K562 (cell line): ENCODE measurements at regions not wholly inside any gene's neighbourhood (a gene's known extent, or its start where the extent isn't known, plus 50 kb on each side); places are given as distances from the start of the nearest gene placed in this dataset.

ENCODE experiments used
- ATAC-seq: fragments of 200-7000 bp; cut with Tn5 transposase; 3 replicates; pipeline ENCODE4 v1.9.1; 2020; ENCODE audit warnings: moderate library complexity
- BruUV-seq: library from RNA; stranded (reverse); fragments of 400-500 nt; replicated peaks from 2 replicates; lab custom pipeline; 2021; lab: Mats Ljungman, UMichigan
- CTCF ChIA-PET: fragments of 300-600 bp; formaldehyde crosslinking; extraction: SDS; loops from one replicate; lab custom pipeline; 2021; ENCODE audit warnings: low intra/inter-chr PET ratio; lab: Yijun Ruan, JAX
- POLR2A ChIA-PET: fragments of 300-600, 350-650 bp; sonication (Branson Sonifier 250); formaldehyde crosslinking; extraction: SDS; loops from one replicate; lab custom pipeline; 2021; ENCODE audit warnings: antibody characterized with exemption, inconsistent platforms; lab: Yijun Ruan, JAX
- DNase-seq, 4 experiments: peaks; one replicate each; pipeline versions ENCODE4 v3.0.0 to v3.0.0-alpha.2; 2011 to 2018; ENCODE audit warnings: low spot score in 3 of 4, mixed read lengths in 3 of 4; ENCODE audit errors: extremely low read depth in 1 of 4
- FAIRE-seq: peaks from 2 replicates; lab custom pipeline; 2011; peaks lifted over from hg19 to GRCh38; lab: Jason Lieb, UNC
- H2AFZ ChIP-seq: 2 replicates; pipeline ENCODE4 v1.6.0; 2011; ENCODE audit warnings: low read depth, low read length, control low read depth, inconsistent platforms
- H3K27ac ChIP-seq: fragments of 200-600 bp; 3 replicates; pipeline ENCODE4 v1.8.0; 2011; ENCODE audit warnings: low read depth, mild to moderate bottlenecking, control low read depth, inconsistent platforms, low read length, moderate library complexity, mixed read lengths; ENCODE audit errors: extremely low read depth
- H3K27me3 ChIP-seq, 2 experiments: fragments of 300-600 bp in 1 of 2; 2 replicates in 1 of 2; 3 replicates in 1 of 2; pipeline versions ENCODE4 v1.6.0 to v1.8.0; 2011; ENCODE audit warnings: inconsistent platforms in 2 of 2, low read length in 2 of 2, mild to moderate bottlenecking in 1 of 2, mixed read lengths in 1 of 2, moderate library complexity in 1 of 2; ENCODE audit not compliant: control insufficient read depth in 2 of 2, insufficient read depth in 2 of 2
- H3K36me3 ChIP-seq: fragments of 300-600 bp; 3 replicates; pipeline ENCODE4 v1.8.0; 2011; ENCODE audit warnings: mild to moderate bottlenecking, low read length, inconsistent platforms; ENCODE audit not compliant: control insufficient read depth, insufficient read depth
- H3K4me1 ChIP-seq, 2 experiments: fragments of 200-600 bp in 1 of 2; replicated peaks in 1 of 2; 2 replicates in 1 of 2; 3 replicates in 1 of 2; pipeline versions ENCODE4 v1.5.1 to v1.8.0; 2011; ENCODE audit warnings: inconsistent platforms in 2 of 2, low read length in 2 of 2, mild to moderate bottlenecking in 1 of 2, mixed read lengths in 1 of 2, moderate library complexity in 1 of 2; ENCODE audit not compliant: control insufficient read depth in 2 of 2, insufficient read depth in 2 of 2
- H3K4me2 ChIP-seq: 2 replicates; pipeline ENCODE4 v1.6.1; 2011; ENCODE audit warnings: low read length, control low read depth, inconsistent platforms, mixed read lengths; ENCODE audit not compliant: insufficient read depth
- H3K4me3 ChIP-seq: fragments of 200-600 bp; sonication (generic), shearing (Covaris generic); 2 replicates; pipeline ENCODE4 v1.5.1; 2016; ENCODE audit warnings: control low read depth, inconsistent platforms
- H3K79me2 ChIP-seq: fragments of 200-600 bp; 3 replicates; pipeline ENCODE4 v1.8.0; 2011; ENCODE audit warnings: low read length, inconsistent platforms; ENCODE audit not compliant: control insufficient read depth, insufficient read depth
- H3K9ac ChIP-seq, 2 experiments: 2 replicates each; pipeline versions ENCODE4 v1.6.0 to v1.6.1; 2011; ENCODE audit warnings: low read depth in 2 of 2, low read length in 2 of 2, control low read depth in 1 of 2, inconsistent platforms in 1 of 2, mild to moderate bottlenecking in 1 of 2, mixed read lengths in 1 of 2; ENCODE audit not compliant: insufficient read depth in 1 of 2
- H3K9me1 ChIP-seq: one replicate; pipeline ENCODE4 v1.6.0; 2011; ENCODE audit warnings: inconsistent platforms, mild to moderate bottlenecking, low read length, moderate library complexity; ENCODE audit not compliant: control insufficient read depth, insufficient read depth
- H3K9me3 ChIP-seq: replicated peaks from 2 replicates; pipeline ENCODE4 v1.5.1; 2011; ENCODE audit warnings: low read depth, low read length, inconsistent platforms; ENCODE audit not compliant: control insufficient read depth, insufficient read depth
- H4K20me1 ChIP-seq: replicated peaks from 2 replicates; pipeline ENCODE4 v1.6.1; 2011; ENCODE audit warnings: low read length, inconsistent platforms, mixed read lengths; ENCODE audit not compliant: control insufficient read depth, insufficient read depth
- CBX2 ChIP-seq: fragments of 200-600 bp; sonication (generic); IDR thresholded peaks from one replicate; pipeline ENCODE4 v1.6.1; 2012; ENCODE audit warnings: mild to moderate bottlenecking, low read length, inconsistent platforms; ENCODE audit not compliant: insufficient read depth, poor library complexity, severe bottlenecking
- HDGF ChIP-seq: fragments of 450-650 bp; IDR thresholded peaks from 2 replicates; pipeline ENCODE4 v1.6.1; 2016
- MAZ ChIP-seq, 2 experiments: fragments of 450-650 bp in 1 of 2; sonication (generic) in 1 of 2; formaldehyde crosslinking; IDR thresholded peaks in 1 of 2; conservative IDR thresholded peaks in 1 of 2; 2 replicates each; pipeline versions ENCODE4 v1.4.0 to v1.5.0; 2020; ENCODE audit warnings: mild to moderate bottlenecking in 1 of 2, missing genetic modification reagents in 1 of 2
- MTA3 ChIP-seq: fragments of 450-650 bp; formaldehyde crosslinking; IDR thresholded peaks from 2 replicates; pipeline ENCODE4 v1.6.1; 2017; ENCODE audit warnings: mild to moderate bottlenecking, borderline replicate concordance
- MYBL2 ChIP-seq, 2 experiments: fragments of 450-650 bp in 1 of 2; sonication (generic) in 1 of 2; formaldehyde crosslinking in 1 of 2; IDR thresholded peaks; 2 replicates each; pipeline versions ENCODE4 v1.6.1 to v1.8.1; 2017 to 2022; ENCODE audit warnings: borderline replicate concordance in 1 of 2, inconsistent platforms in 1 of 2, low read depth in 1 of 2, mild to moderate bottlenecking in 1 of 2, missing genetic modification reagents in 1 of 2, moderate library complexity in 1 of 2
- SIX5 ChIP-seq, 2 experiments: IDR thresholded peaks; 2 replicates each; pipeline ENCODE4 v1.6.1; 2011; ENCODE audit warnings: low read length in 2 of 2, borderline replicate concordance in 1 of 2, low read depth in 1 of 2, mild to moderate bottlenecking in 1 of 2, moderate library complexity in 1 of 2; ENCODE audit not compliant: insufficient read depth in 1 of 2
- SREBF1 ChIP-seq: fragments of 150-350 bp; IDR thresholded peaks from 2 replicates; pipeline ENCODE4 v1.6.1; 2014; ENCODE audit warnings: antibody characterized with exemption, low read depth, low read length, borderline replicate concordance
- ZNF134 ChIP-seq: fragments of 250-450 bp; sonication (Bioruptor Pico); conservative IDR thresholded peaks from 2 replicates; pipeline ENCODE4 v1.4.0; 2020
- ZNF274 ChIP-seq: IDR thresholded peaks from 2 replicates; pipeline ENCODE4 v1.6.1; 2011; ENCODE audit warnings: low read depth, mild to moderate bottlenecking, low read length, moderate library complexity, borderline replicate concordance
- ZNF354B ChIP-seq: fragments of 250-450 bp; sonication (Bioruptor Pico); IDR thresholded peaks from 2 replicates; pipeline ENCODE4 v1.4.0; 2020
- WGBS: fragments of 100-300 bp; shearing (Covaris generic); methylation state at CpG from one replicate; pipeline ENCODE4 v1.1.6; 2016; ENCODE audit warnings: low coverage, mixed read lengths; ENCODE audit not compliant: insufficient coverage; ENCODE audit errors: missing lambda C conversion rate; 5-methylcytosine and 5-hydroxymethylcytosine counted together
- in situ Hi-C: fragments of 300-500 bp; cut with MboI; formaldehyde crosslinking; loops from 4 replicates; pipeline ENCODE4 v1.15.0; 2018; ENCODE audit warnings: inconsistent platforms, mixed read lengths
- intact Hi-C: fragments of 100-400 bp; cut with micrococcal nuclease; formaldehyde crosslinking; loops from 2 replicates; pipeline ENCODE4 v1.14.2; 2022
- TF ChIP-seq, protein P1 (sequence below): fragments of 250-450 bp; sonication (Bioruptor Pico); IDR thresholded peaks from 2 replicates; pipeline ENCODE4 v1.4.0; 2020; ENCODE audit warnings: borderline replicate concordance
- TF ChIP-seq, protein P2 (sequence below): IDR thresholded peaks from 2 replicates; pipeline ENCODE4 v1.6.1; 2011; ENCODE audit warnings: borderline replicate concordance, low read depth, mild to moderate bottlenecking, moderate library complexity, low read length; ENCODE audit not compliant: insufficient read depth, poor library complexity, severe bottlenecking
- TF ChIP-seq, protein P3 (sequence below): sonication (generic); formaldehyde crosslinking; IDR thresholded peaks from 2 replicates; pipeline ENCODE4 v1.9.0; 2022; ENCODE audit warnings: mild to moderate bottlenecking, missing genetic modification reagents
- TF ChIP-seq, protein P4 (sequence below): sonication (generic); formaldehyde crosslinking; IDR thresholded peaks from 2 replicates; pipeline ENCODE4 v1.8.0; 2022; ENCODE audit warnings: mild to moderate bottlenecking, missing genetic modification reagents
- TF ChIP-seq, protein P5 (sequence below): fragments of 250-450 bp; sonication (Bioruptor Pico); IDR thresholded peaks from 2 replicates; pipeline ENCODE4 v1.8.0; 2022; ENCODE audit warnings: moderate library complexity, mild to moderate bottlenecking, inconsistent platforms

DNA sequence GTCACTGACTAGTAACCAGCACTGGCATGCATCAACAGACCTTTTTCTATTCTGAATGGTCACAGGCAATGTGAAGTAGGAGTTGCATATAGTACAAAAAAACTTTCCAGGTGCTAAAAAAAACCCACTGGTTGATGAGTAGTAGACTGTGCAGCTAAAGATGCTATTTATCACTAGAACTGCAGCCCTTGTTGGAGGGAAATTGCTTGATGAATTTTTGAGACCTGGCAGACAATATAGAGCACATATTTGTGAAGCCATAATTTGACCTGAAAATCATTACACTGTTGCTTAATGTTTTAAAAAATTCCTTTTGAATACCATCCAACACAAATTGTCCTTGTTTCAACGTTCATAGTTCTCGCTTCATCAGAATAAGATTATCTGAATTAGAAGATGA lies 441.0 kb downstream of the KLF12 start (continued):
- TF ChIP-seq, protein P1, sequence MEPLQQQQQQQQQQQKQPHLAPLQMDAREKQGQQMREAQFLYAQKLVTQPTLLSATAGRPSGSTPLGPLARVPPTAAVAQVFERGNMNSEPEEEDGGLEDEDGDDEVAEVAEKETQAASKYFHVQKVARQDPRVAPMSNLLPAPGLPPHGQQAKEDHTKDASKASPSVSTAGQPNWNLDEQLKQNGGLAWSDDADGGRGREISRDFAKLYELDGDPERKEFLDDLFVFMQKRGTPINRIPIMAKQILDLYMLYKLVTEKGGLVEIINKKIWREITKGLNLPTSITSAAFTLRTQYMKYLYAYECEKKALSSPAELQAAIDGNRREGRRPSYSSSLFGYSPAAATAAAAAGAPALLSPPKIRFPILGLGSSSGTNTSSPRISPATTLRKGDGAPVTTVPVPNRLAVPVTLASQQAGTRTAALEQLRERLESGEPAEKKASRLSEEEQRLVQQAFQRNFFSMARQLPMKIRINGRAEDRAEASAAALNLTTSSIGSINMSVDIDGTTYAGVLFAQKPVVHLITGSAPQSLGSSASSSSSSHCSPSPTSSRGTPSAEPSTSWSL, result no peak

DNA sequence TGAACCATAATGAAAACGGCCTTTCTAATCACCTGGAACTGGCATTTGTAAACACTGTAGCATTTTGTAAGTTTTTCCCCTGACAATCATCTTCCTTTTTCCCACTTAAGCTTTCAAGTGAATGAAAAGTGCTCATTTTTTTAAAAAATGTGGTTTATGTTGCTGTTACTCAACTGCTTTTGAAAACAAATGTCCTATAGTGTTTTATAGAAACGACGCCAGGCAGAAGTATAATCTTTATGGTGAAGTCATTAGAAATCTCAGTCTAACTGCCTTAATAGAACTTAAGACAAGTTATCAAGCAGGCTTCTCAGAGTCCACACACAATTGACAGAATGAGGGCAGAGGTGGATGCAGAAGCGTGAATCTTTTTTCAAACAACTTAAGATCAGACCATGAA lies 442.3 kb downstream of the KLF12 start:
- H3K4me3 ChIP-seq, result no peak overlapping the region
- no TSS peak for BruUV-seq
- H3K27ac ChIP-seq, result no peak overlapping the region
- FAIRE-seq (no peak), ATAC-seq (no peak), DNase-seq (no peak)
- 4% methylated on average over 4 of the region's 4 CpGs for WGBS
- in situ Hi-C loops (no loop called here), intact Hi-C loops (no loop called here)
- no peaks in the 10 kb centered on the region for H3K9me1 ChIP-seq
- H3K36me3 ChIP-seq, result no peaks in the 10 kb centered on the region
- POLR2A ChIA-PET, result no interaction called here
- TF ChIP-seq SREBF1, result no peak
- no peak for TF ChIP-seq ZNF134 (CRISPR knock-in tag)
- no peak for TF ChIP-seq ZNF274
- TF ChIP-seq, protein P2, sequence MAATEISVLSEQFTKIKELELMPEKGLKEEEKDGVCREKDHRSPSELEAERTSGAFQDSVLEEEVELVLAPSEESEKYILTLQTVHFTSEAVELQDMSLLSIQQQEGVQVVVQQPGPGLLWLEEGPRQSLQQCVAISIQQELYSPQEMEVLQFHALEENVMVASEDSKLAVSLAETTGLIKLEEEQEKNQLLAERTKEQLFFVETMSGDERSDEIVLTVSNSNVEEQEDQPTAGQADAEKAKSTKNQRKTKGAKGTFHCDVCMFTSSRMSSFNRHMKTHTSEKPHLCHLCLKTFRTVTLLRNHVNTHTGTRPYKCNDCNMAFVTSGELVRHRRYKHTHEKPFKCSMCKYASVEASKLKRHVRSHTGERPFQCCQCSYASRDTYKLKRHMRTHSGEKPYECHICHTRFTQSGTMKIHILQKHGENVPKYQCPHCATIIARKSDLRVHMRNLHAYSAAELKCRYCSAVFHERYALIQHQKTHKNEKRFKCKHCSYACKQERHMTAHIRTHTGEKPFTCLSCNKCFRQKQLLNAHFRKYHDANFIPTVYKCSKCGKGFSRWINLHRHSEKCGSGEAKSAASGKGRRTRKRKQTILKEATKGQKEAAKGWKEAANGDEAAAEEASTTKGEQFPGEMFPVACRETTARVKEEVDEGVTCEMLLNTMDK, result no peak
- no peak for TF ChIP-seq HDGF
- TF ChIP-seq, protein P3, sequence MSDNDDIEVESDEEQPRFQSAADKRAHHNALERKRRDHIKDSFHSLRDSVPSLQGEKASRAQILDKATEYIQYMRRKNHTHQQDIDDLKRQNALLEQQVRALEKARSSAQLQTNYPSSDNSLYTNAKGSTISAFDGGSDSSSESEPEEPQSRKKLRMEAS (CRISPR knock-in tag), result no peak
- no peak for TF ChIP-seq MTA3
- no peak for TF ChIP-seq ZNF354B (CRISPR knock-in tag)
- no peak for TF ChIP-seq MAZ (CRISPR knock-in tag; conservative IDR thresholded peaks at IDR 0.05 in 1 of 2, IDR thresholded peaks at IDR 0.05 in 1 of 2)
- no peak for TF ChIP-seq MYBL2 (IDR thresholded peaks at IDR 0.05; ENCODE audit: low read depth)
- TF ChIP-seq MYBL2 (CRISPR knock-in tag; IDR thresholded peaks at IDR 0.05; ENCODE audit: borderline replicate concordance), result no peak
- TF ChIP-seq, protein P4, sequence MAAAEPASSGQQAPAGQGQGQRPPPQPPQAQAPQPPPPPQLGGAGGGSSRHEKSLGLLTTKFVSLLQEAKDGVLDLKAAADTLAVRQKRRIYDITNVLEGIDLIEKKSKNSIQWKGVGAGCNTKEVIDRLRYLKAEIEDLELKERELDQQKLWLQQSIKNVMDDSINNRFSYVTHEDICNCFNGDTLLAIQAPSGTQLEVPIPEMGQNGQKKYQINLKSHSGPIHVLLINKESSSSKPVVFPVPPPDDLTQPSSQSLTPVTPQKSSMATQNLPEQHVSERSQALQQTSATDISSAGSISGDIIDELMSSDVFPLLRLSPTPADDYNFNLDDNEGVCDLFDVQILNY (CRISPR knock-in tag), result no peak
- TF ChIP-seq, protein P5, sequence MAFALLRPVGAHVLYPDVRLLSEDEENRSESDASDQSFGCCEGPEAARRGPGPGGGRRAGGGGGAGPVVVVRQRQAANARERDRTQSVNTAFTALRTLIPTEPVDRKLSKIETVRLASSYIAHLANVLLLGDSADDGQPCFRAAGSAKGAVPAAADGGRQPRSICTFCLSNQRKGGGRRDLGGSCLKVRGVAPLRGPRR (CRISPR knock-in tag), result no peak
- no peak for TF ChIP-seq CBX2
- no peak for TF ChIP-seq SIX5 (IDR thresholded peaks at IDR 0.05; ENCODE audit: borderline replicate concordance in 1 of 2, insufficient read depth in 1 of 2, low read depth in 1 of 2, low read length in 2 of 2)
- no peaks in the 10 kb centered on the region for H4K20me1 ChIP-seq
- no peak overlapping the region for H3K4me2 ChIP-seq
- H3K79me2 ChIP-seq, result no peaks in the 10 kb centered on the region
- H3K27me3 ChIP-seq, result peaks cover 0 to 6% of the 10 kb centered on the region in 2 experiments; a peak in 2 of 5 replicates
- no peak overlapping the region for H2AFZ ChIP-seq
- CTCF ChIA-PET, result no interaction called here
- no peaks in the 10 kb centered on the region for H3K9me3 ChIP-seq
- H3K9ac ChIP-seq, result no peak overlapping the region
- H3K4me1 ChIP-seq, result no peaks in the 10 kb centered on the region
